Neural cell (in vitro differentiated cells): ENCODE measurements at regions not wholly inside any gene's neighbourhood (a gene's known extent, or its start where the extent isn't known, plus 50 kb on each side); places are given as distances from the start of the nearest gene placed in this dataset.
"Not testable (repeated sequence)": the region's sequence is repeated elsewhere in the genome, so short reads cannot be mapped to it uniquely, and the experiment has no call there.

ENCODE experiments used
- CTCF ChIP-seq: fragments of 450-650 bp; IDR thresholded peaks from 2 replicates; pipeline ENCODE4 v1.5.1; 2014; ENCODE audit warnings: antibody characterized with exemption, mild to moderate bottlenecking, moderate library complexity; ENCODE audit not compliant: poor library complexity, severe bottlenecking
- EP300 ChIP-seq: fragments of 450-650 bp; conservative IDR thresholded peaks from 2 replicates; pipeline ENCODE4 v1.6.1; 2014; ENCODE audit warnings: antibody characterized with exemption, mild to moderate bottlenecking, moderate library complexity; ENCODE audit not compliant: poor library complexity, severe bottlenecking
- EZH2 ChIP-seq: fragments of 200-600, 300-800 bp; shearing (Covaris generic), sonication (generic); IDR thresholded peaks from 2 replicates; pipeline ENCODE4 v1.6.1; 2014; ENCODE audit warnings: antibody characterized with exemption, low read length, borderline replicate concordance, mild to moderate bottlenecking; ENCODE audit not compliant: insufficient read depth, poor library complexity, severe bottlenecking
- POLR2AphosphoS5 ChIP-seq: IDR thresholded peaks from 2 replicates; pipeline ENCODE4 v1.6.1; 2012
- RAD21 ChIP-seq: fragments of 450-650 bp; conservative IDR thresholded peaks from 2 replicates; pipeline ENCODE4 v1.6.1; 2014; ENCODE audit warnings: antibody characterized with exemption, mild to moderate bottlenecking, moderate library complexity
- REST ChIP-seq: IDR thresholded peaks from 2 replicates; pipeline ENCODE4 v1.6.1; 2012; ENCODE audit warnings: borderline replicate concordance
- SMC3 ChIP-seq: fragments of 450-650 bp; conservative IDR thresholded peaks from 2 replicates; pipeline ENCODE4 v1.6.1; 2014; ENCODE audit warnings: antibody characterized with exemption, mild to moderate bottlenecking, moderate library complexity; ENCODE audit not compliant: poor library complexity
- TAF1 ChIP-seq: IDR thresholded peaks from 2 replicates; pipeline ENCODE4 v1.6.1; 2012; ENCODE audit warnings: low read depth

GRCh38 chr4:115179438-115180062, 66.1 kb upstream of the NDST4 start:
- TF ChIP-seq CTCF, RAD21, POLR2AphosphoS5, SMC3, EZH2, REST, EP300, TAF1: not testable (repeated sequence)
